WTC11 (cell line): ENCODE measurements at regions not wholly inside any gene's neighbourhood (a gene's known extent, or its start where the extent isn't known, plus 50 kb on each side); places are given as distances from the start of the nearest gene placed in this dataset.

Source experiments
- ATAC-seq: fragments of 200-7000 bp; cut with Tn5 transposase; 2 replicates; pipeline ENCODE4 v1.10.0; 2021; ENCODE audit warnings: mild to moderate bottlenecking, moderate library complexity
- CTCF ChIA-PET: fragments of 300-600 bp; sonication (Branson Sonifier 250); formaldehyde crosslinking; loops from one replicate; lab custom pipeline; 2021; ENCODE audit warnings: antibody characterized with exemption; lab: Charles Lee
- POLR2A ChIA-PET: fragments of 350-600 bp; sonication (Branson Sonifier 250); formaldehyde crosslinking; loops from one replicate; lab custom pipeline; 2021; ENCODE audit warnings: antibody characterized with exemption; lab: Charles Lee
- DNase-seq: peaks from one replicate; pipeline ENCODE4 v3.0.0; 2021; ENCODE audit warnings: low spot score
- H3K27ac Mint-ChIP-seq: 2 replicates; pipeline ENCODE4 v1.8.0; 2021; ENCODE audit warnings: mixed read lengths
- H3K27me3 Mint-ChIP-seq: 2 replicates; pipeline ENCODE4 v1.8.0; 2021; ENCODE audit warnings: low read depth, mild to moderate bottlenecking, moderate library complexity, mixed read lengths
- H3K36me3 Mint-ChIP-seq: 2 replicates; pipeline ENCODE4 v1.8.0; 2021; ENCODE audit warnings: mixed read lengths
- H3K4me1 Mint-ChIP-seq: 2 replicates; pipeline ENCODE4 v1.8.0; 2022; ENCODE audit warnings: mixed read lengths
- H3K4me3 Mint-ChIP-seq: 2 replicates; pipeline ENCODE4 v1.8.0; 2021; ENCODE audit warnings: mild to moderate bottlenecking, moderate library complexity, mixed read lengths
- H3K9me3 Mint-ChIP-seq: 2 replicates; pipeline ENCODE4 v1.8.0; 2021; ENCODE audit warnings: mixed read lengths
- CBFB ChIP-seq: sonication (generic); formaldehyde crosslinking; IDR thresholded peaks from 2 replicates; pipeline ENCODE4 v1.8.1; 2022; ENCODE audit warnings: mild to moderate bottlenecking, low read depth, missing genetic modification reagents
- E2F5 ChIP-seq: sonication (generic); formaldehyde crosslinking; IDR thresholded peaks from 2 replicates; pipeline ENCODE4 v1.8.1; 2022; ENCODE audit warnings: mild to moderate bottlenecking, moderate library complexity, missing genetic modification reagents
- ELF4 ChIP-seq: sonication (generic); formaldehyde crosslinking; IDR thresholded peaks from 2 replicates; pipeline ENCODE4 v1.8.1; 2022; ENCODE audit warnings: low read depth, mild to moderate bottlenecking, moderate library complexity, missing genetic modification reagents
- GRHL2 ChIP-seq: fragments of 250-450 bp; sonication (Bioruptor Pico); IDR thresholded peaks from 2 replicates; pipeline ENCODE4 v1.8.0; 2022; ENCODE audit warnings: mild to moderate bottlenecking, moderate library complexity; ENCODE audit not compliant: insufficient replicate concordance, severe bottlenecking
- MLX ChIP-seq: sonication (generic); formaldehyde crosslinking; IDR thresholded peaks from 2 replicates; pipeline ENCODE4 v1.8.1; 2023; ENCODE audit warnings: mild to moderate bottlenecking, missing genetic modification reagents, moderate library complexity
- MXD4 ChIP-seq: fragments of 250-450 bp; sonication (Bioruptor Pico); IDR thresholded peaks from 2 replicates; pipeline ENCODE4 v1.8.0; 2021; ENCODE audit warnings: mild to moderate bottlenecking, moderate library complexity, borderline replicate concordance
- NFYB ChIP-seq: sonication (generic); formaldehyde crosslinking; conservative IDR thresholded peaks from 2 replicates; pipeline ENCODE4 v1.8.0; 2022; ENCODE audit warnings: low read depth, missing genetic modification reagents
- PREB ChIP-seq: sonication (generic); formaldehyde crosslinking; IDR thresholded peaks from 2 replicates; pipeline ENCODE4 v1.8.1; 2022; ENCODE audit warnings: mild to moderate bottlenecking, missing genetic modification reagents, moderate library complexity, borderline replicate concordance
- PRRX2 ChIP-seq: fragments of 250-450 bp; sonication (Bioruptor Pico); IDR thresholded peaks from 2 replicates; pipeline ENCODE4 v1.8.0; 2021; ENCODE audit warnings: mild to moderate bottlenecking
- USF1 ChIP-seq: sonication (generic); formaldehyde crosslinking; IDR thresholded peaks from 2 replicates; pipeline ENCODE4 v1.8.0; 2022; ENCODE audit warnings: mild to moderate bottlenecking, missing genetic modification reagents
- TF ChIP-seq, protein P1 (sequence below): fragments of 250-450 bp; sonication (Bioruptor Pico); IDR thresholded peaks from 2 replicates; pipeline ENCODE4 v1.9.0; 2021; ENCODE audit warnings: mild to moderate bottlenecking
- TF ChIP-seq, protein P2 (sequence below): sonication (generic); formaldehyde crosslinking; IDR thresholded peaks from 2 replicates; pipeline ENCODE4 v1.8.1; 2023; ENCODE audit warnings: mild to moderate bottlenecking, moderate library complexity, missing genetic modification reagents
- TF ChIP-seq, protein P3 (sequence below): sonication (generic); formaldehyde crosslinking; IDR thresholded peaks from 2 replicates; pipeline ENCODE4 v1.8.0; 2022; ENCODE audit warnings: missing genetic modification reagents
- TF ChIP-seq, protein P4 (sequence below): sonication (generic); formaldehyde crosslinking; IDR thresholded peaks from 2 replicates; pipeline ENCODE4 v1.8.0; 2022; ENCODE audit warnings: mild to moderate bottlenecking, missing genetic modification reagents

DNA sequence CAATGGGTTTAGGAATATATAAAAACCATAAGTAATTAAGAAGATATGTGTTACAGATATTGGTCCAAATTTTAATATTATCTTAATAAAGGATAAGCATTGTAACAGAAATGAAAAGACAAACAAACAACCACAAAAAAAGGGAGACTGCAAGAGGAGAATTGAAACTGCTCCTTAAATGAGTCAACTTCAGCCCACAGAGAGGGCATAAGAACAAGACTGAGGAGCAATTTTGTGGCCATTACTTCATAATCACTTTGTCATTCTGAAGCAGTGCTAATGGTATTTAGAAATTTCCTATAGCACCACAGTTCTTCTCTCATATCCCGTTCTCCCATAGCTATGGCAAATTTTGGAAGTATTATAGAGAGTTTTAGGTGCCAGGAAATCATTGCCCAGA lies 193.2 kb upstream of the HNMT start:
- Mint-ChIP-seq H3K36me3 (peaks cover 19% of the 10 kb centered on the region), H3K27ac (no peak overlapping the region), H3K27me3 (no peaks in the 10 kb centered on the region), H3K9me3 (peaks cover 30% of the 10 kb centered on the region), H3K4me1 (peaks cover 36% of the 10 kb centered on the region), H3K4me3 (no peak overlapping the region)
- TF ChIP-seq GRHL2 (CRISPR knock-in tag) = no peak
- TF ChIP-seq, protein P1, sequence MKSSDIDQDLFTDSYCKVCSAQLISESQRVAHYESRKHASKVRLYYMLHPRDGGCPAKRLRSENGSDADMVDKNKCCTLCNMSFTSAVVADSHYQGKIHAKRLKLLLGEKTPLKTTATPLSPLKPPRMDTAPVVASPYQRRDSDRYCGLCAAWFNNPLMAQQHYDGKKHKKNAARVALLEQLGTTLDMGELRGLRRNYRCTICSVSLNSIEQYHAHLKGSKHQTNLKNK = no peak
- no peak for TF ChIP-seq PREB
- TF ChIP-seq MXD4 = no peak
- TF ChIP-seq E2F5 (CRISPR knock-in tag) = no peak
- no peak for TF ChIP-seq ELF4 (CRISPR knock-in tag)
- TF ChIP-seq NFYB = no peak
- no peak for TF ChIP-seq MLX (CRISPR knock-in tag)
- ATAC-seq = no peak
- no peak for DNase-seq
- ChIA-PET POLR2A (no interaction called here), CTCF (no interaction called here)

- TF ChIP-seq PRRX2 (no peak), CBFB (CRISPR knock-in tag) (no peak), USF1 (CRISPR knock-in tag) (no peak)
- TF ChIP-seq, protein P2, sequence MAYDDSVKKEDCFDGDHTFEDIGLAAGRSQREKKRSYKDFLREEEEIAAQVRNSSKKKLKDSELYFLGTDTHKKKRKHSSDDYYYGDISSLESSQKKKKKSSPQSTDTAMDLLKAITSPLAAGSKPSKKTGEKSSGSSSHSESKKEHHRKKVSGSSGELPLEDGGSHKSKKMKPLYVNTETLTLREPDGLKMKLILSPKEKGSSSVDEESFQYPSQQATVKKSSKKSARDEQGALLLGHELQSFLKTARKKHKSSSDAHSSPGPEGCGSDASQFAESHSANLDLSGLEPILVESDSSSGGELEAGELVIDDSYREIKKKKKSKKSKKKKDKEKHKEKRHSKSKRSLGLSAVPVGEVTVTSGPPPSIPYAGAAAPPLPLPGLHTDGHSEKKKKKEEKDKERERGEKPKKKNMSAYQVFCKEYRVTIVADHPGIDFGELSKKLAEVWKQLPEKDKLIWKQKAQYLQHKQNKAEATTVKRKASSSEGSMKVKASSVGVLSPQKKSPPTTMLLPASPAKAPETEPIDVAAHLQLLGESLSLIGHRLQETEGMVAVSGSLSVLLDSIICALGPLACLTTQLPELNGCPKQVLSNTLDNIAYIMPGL (CRISPR knock-in tag) = no peak
- TF ChIP-seq, protein P3, sequence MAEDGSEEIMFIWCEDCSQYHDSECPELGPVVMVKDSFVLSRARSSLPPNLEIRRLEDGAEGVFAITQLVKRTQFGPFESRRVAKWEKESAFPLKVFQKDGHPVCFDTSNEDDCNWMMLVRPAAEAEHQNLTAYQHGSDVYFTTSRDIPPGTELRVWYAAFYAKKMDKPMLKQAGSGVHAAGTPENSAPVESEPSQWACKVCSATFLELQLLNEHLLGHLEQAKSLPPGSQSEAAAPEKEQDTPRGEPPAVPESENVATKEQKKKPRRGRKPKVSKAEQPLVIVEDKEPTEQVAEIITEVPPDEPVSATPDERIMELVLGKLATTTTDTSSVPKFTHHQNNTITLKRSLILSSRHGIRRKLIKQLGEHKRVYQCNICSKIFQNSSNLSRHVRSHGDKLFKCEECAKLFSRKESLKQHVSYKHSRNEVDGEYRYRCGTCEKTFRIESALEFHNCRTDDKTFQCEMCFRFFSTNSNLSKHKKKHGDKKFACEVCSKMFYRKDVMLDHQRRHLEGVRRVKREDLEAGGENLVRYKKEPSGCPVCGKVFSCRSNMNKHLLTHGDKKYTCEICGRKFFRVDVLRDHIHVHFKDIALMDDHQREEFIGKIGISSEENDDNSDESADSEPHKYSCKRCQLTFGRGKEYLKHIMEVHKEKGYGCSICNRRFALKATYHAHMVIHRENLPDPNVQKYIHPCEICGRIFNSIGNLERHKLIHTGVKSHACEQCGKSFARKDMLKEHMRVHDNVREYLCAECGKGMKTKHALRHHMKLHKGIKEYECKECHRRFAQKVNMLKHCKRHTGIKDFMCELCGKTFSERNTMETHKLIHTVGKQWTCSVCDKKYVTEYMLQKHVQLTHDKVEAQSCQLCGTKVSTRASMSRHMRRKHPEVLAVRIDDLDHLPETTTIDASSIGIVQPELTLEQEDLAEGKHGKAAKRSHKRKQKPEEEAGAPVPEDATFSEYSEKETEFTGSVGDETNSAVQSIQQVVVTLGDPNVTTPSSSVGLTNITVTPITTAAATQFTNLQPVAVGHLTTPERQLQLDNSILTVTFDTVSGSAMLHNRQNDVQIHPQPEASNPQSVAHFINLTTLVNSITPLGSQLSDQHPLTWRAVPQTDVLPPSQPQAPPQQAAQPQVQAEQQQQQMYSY (CRISPR knock-in tag) = no peak
- TF ChIP-seq, protein P4, sequence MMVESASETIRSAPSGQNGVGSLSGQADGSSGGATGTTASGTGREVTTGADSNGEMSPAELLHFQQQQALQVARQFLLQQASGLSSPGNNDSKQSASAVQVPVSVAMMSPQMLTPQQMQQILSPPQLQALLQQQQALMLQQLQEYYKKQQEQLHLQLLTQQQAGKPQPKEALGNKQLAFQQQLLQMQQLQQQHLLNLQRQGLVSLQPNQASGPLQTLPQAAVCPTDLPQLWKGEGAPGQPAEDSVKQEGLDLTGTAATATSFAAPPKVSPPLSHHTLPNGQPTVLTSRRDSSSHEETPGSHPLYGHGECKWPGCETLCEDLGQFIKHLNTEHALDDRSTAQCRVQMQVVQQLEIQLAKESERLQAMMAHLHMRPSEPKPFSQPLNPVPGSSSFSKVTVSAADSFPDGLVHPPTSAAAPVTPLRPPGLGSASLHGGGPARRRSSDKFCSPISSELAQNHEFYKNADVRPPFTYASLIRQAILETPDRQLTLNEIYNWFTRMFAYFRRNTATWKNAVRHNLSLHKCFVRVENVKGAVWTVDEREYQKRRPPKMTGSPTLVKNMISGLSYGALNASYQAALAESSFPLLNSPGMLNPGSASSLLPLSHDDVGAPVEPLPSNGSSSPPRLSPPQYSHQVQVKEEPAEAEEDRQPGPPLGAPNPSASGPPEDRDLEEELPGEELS (CRISPR knock-in tag) = no peak
- H3K27ac Mint-ChIP-seq = no peak overlapping the region
- no peak for ATAC-seq
These were observed 191.8 kb upstream of the HNMT start for GRCh38 chr2:137772451-137772850.

More at GRCh38 chr2:137772451-137772850, 191.8 kb upstream of the HNMT start:
- ChIA-PET CTCF (no interaction called here), POLR2A (no interaction called here)
- Mint-ChIP-seq H3K36me3 (peaks cover 19% of the 10 kb centered on the region), H3K27me3 (no peaks in the 10 kb centered on the region), H3K4me1 (peaks cover 40% of the 10 kb centered on the region), H3K4me3 (no peak overlapping the region), H3K9me3 (peaks cover 30% of the 10 kb centered on the region)
- no peak for DNase-seq
